Nucleus accumbens (tissue), 56 donors: ENCODE measurements at regions not wholly inside any gene's neighbourhood (a gene's known extent, or its start where the extent isn't known, plus 50 kb on each side); places are given as distances from the start of the nearest gene placed in this dataset.
"Not testable (repeated sequence)": the region's sequence is repeated elsewhere in the genome, so short reads cannot be mapped to it uniquely, and the experiment has no call there.

ENCODE experiments used
- DNase-seq, 56 donors: peaks; one replicate each; lab custom pipeline; 2025; lab: John Stamatoyannopoulos, UW

- DNase-seq: peak in 38 of 56 donors; percentile 10 to 69 (median 44)
Measured at GRCh38 chr2:8488001-8488738, 193.7 kb upstream of the ID2 start.

- DNase-seq: no peak
Measured at GRCh38 chr2:8489221-8489620, 192.6 kb upstream of the ID2 start.

- DNase-seq: no peak
Measured at GRCh38 chr2:8489751-8490150, 192.1 kb upstream of the ID2 start.

GRCh38 chr2:8490166-8490721 lies 191.6 kb upstream of the ID2 start:
- DNase-seq: no peak

GRCh38 chr2:8491296-8492027 lies 190.4 kb upstream of the ID2 start:
- DNase-seq: no peak

GRCh38 chr2:8494151-8494550 lies 187.7 kb upstream of the ID2 start:
- no peak for DNase-seq

- no peak for DNase-seq
Measured at GRCh38 chr2:8494589-8494988, 187.3 kb upstream of the ID2 start.

- no peak for DNase-seq
Measured at GRCh38 chr2:8495189-8495989, 186.5 kb upstream of the ID2 start.

GRCh38 chr2:8496079-8496478 lies 185.8 kb upstream of the ID2 start:
- DNase-seq: no peak

GRCh38 chr2:8496617-8497016 lies 185.2 kb upstream of the ID2 start:
- DNase-seq: no peak

GRCh38 chr2:8498994-8499393 lies 182.9 kb upstream of the ID2 start:
- no peak for DNase-seq

- DNase-seq: no peak
Measured at GRCh38 chr2:8500124-8501054, 181.5 kb upstream of the ID2 start.

GRCh38 chr2:8501061-8501720 lies 180.7 kb upstream of the ID2 start:
- DNase-seq: no peak

GRCh38 chr2:8502316-8502715 lies 179.5 kb upstream of the ID2 start:
- DNase-seq: peak in 1 of 56 donors; percentile 9

GRCh38 chr2:8505311-8505920 lies 176.4 kb upstream of the ID2 start:
- no peak for DNase-seq

GRCh38 chr2:8506746-8507145 lies 175.1 kb upstream of the ID2 start:
- DNase-seq: no peak

- no peak for DNase-seq
Measured at GRCh38 chr2:8508766-8509165, 173.1 kb upstream of the ID2 start.

- no peak for DNase-seq
Measured at GRCh38 chr2:8509621-8510020, 172.2 kb upstream of the ID2 start.

GRCh38 chr2:8510055-8510454 lies 171.8 kb upstream of the ID2 start:
- not testable (repeated sequence) for DNase-seq
